ENCODE measurements at regions not wholly inside any gene's neighbourhood (a gene's known extent, or its start where the extent isn't known, plus 50 kb on each side); places are given as distances from the start of the nearest gene placed in this dataset.
A peak's percentile ranks its signal among the peaks of the same experiment; 100 is the strongest.
"Not testable (repeated sequence)": the region's sequence is repeated elsewhere in the genome, so short reads cannot be mapped to it uniquely, and the experiment has no call there.

GRCh38 chr1:187924252-187924651, 1095.5 kb downstream of the PLA2G4A start:
- intact Hi-C loops (cut with DNase I): no loop called here
- no peak for DNase-seq

- peak in 7 of 10 donors; percentile 26 to 88 (median 50) for DNase-seq
- intact Hi-C loops (cut with DNase I): no loop called here
These were observed 1099.5 kb downstream of the PLA2G4A start for GRCh38 chr1:187928288-187928687.

DNA sequence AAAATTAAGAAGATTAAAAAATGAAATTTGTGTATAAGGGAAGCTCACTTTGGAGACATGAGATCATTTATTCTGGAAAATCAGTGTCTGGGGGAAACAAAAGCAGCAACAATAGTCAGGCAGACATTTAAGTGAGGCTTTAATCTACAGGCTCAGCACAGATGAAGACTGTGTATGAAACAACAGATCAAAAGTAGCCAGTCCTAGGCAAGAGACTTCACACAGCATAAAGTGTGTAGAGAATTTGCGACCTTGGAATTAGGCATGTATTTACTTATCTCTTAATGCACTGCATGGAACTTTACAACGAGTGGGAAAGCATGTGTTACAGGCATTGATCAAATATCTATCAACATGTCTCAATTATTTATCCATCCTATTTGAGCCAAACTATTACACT, 1099.9 kb downstream of the PLA2G4A start:
- intact Hi-C loops (cut with DNase I): no loop called here
- no peak for DNase-seq

DNA sequence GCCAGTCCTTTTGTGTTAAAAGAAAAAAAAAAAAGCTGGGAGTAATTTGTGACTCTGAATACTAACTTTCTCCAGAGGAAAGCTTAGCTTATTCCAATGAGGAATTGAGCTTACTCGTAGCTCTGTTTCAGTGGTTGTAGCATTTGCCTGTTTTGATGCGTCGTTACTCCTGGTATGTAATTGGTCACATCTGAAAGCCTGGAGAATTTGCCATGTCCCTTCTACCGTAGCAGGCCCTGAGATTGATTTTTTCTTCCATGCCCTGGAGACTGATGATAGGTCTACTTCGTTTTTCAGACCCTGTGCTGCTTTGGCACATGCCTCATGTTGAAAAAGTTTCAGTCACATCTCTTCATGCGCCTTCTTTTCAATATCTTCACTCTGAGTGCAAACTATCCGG, 1103.0 kb downstream of the PLA2G4A start:
- DNase-seq: no peak
- intact Hi-C loops (cut with DNase I): no loop called here

DNA sequence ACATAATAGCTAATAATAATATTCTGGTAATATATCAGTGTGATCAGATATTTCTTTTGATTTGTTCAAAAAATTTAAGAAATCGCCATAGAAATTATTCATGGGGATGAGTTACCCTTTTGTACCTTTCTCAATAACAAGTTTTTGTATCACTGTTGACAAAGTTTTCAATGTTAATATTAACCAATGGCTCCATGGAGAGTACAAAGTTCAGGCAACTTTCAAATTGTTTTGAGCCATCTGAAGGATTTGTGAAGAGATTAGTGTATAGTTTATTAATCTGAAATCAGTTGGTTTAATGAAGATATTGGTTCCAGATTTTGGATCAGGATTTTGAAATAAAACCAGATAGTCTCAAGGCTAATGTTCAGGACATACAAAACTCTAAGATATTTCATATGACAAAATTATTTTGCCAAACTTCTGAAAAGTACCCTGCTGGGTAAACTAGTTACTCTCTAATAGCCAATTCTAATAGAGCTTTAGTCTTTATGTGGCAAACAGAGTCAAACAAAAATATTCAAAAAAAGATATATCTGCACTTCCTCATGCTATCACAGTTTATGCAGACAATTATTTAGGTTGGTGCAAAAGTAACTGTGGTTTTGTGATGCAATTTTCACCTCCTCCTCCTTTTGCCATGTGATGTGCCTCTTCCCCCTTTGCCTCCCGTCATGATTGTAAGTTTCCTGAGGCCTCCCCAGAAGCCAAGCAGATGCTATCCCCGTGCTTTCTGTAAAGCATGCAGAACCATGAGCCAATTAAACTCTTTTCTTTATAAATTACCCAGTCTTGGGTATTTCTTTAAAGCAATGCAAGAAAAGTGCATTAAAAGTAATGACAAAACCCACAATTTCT, 1105.0 kb downstream of the PLA2G4A start:
- intact Hi-C loops (cut with DNase I): no loop called here
- DNase-seq: no peak

DNA sequence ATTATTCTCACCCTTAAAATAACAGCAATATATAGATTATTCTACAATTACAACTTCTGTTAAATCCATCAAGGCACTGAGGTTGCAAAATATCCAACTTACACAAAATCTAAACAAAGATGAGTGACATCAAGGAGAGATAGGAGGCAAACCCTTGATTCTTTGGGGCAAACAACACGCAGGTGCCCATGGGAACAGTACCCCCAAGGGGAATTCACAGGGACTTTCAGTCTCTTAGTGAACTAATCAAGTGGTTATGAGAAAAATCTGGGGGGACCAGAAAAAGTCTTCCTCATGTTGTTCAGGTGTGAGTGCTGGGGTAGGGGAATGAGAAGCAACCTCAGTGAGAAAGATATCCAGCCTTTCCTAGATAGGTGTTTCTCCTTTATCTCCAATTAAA, 1107.9 kb downstream of the PLA2G4A start:
- no peak for DNase-seq
- intact Hi-C loops (cut with DNase I): no loop called here

GRCh38 chr1:187938092-187938491, 1109.3 kb downstream of the PLA2G4A start:
- no peak for DNase-seq
- intact Hi-C loops (cut with DNase I): no loop called here

DNA sequence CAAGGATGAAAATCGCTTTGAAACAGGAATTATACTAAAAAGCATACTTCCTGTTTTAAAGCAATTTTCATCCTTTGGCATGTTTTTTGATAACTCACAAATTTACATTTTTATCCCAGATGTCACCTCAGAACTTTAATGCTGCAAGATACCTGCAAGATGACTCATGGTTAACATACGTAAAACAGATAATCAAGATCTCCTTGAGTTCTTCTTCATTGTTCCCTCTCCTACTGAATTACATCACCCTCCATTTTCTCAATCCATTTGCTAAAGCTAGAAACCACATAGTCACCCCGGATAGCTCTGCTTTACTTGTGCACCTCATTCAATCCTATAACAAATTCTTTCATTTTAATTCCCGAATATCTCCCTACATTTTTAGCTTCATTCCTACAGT, 1114.2 kb downstream of the PLA2G4A start:
- no peak for DNase-seq
- intact Hi-C loops (cut with DNase I): no loop called here

DNA sequence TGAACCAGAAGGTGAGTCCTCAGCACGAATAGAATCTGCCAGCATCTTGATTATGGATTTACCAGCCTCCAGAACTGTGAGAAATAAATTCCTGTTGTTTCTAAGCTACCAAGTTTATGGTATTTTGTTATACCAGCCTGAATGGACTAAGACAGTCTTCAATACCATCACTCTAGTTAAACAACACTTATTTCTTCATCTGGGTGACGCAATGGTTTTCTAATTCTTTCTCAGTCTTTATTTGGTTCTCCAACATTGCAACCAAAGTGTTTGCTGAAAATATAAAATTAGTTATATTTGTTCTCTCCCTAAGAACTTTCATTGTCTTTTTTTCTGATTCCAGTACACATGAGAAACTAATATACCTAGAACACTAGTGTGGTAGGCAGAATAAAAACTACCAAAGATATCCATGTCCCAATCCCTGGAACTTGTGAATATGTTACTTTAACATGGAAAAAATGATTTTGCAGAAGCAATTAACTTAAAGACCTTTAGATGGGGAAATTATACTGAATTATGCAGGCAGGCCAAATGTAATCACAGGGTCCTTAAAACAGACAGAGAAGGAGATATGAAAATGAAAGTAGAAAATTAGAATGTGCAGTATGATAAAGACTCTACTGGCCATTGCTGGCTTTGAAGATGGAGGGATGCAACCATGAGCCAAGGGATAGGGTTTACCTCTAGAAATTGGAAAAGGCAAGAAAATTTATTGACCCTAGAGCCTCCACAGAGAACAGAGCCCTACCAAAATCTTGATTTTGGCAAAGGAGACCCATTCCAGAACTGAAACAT, 1115.1 kb downstream of the PLA2G4A start:
- intact Hi-C loops (cut with DNase I): no loop called here
- DNase-seq: no peak

DNA sequence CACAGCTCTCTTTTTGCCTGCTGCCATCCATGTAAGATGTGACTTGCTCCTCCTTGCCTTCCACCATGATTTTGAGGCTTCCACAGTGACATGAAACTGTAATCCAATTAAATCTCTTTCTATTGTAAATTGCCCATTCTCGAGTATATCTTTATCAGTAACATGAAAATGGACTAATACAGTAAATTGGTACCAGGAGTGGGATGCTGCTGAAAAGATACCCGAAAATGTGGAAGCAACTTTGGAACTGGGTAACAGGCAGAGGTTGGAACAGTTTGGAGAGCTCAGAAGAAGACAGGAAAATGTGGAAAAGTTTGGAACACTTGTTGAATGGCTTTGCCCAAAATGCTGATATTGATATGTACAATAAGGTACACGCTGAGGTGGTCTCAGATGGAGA, 1117.9 kb downstream of the PLA2G4A start:
- intact Hi-C loops (cut with DNase I); DNase-seq: not testable (repeated sequence)

DNA sequence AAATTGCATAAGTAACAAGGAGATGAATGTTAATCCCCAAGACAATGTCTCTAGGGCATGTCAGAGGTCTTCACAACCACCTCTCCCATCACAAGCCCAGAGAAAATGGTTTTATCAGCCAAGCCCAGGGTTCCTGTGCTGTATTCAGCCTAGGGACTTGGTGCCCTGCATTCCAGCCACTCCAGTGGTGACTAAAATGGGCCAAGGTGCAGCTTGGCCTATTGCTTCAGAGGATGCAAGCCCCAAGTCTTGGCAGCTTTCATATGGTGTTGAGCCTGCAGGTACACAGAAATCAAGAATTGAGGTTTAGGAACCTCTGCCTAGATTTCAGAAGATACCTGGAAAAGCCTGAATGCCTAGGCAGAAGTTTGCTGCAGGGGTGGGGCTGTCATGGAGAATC, 1118.6 kb downstream of the PLA2G4A start:
- intact Hi-C loops (cut with DNase I): no loop called here
- DNase-seq: peak in 1 of 10 donors; percentile 54

DNA sequence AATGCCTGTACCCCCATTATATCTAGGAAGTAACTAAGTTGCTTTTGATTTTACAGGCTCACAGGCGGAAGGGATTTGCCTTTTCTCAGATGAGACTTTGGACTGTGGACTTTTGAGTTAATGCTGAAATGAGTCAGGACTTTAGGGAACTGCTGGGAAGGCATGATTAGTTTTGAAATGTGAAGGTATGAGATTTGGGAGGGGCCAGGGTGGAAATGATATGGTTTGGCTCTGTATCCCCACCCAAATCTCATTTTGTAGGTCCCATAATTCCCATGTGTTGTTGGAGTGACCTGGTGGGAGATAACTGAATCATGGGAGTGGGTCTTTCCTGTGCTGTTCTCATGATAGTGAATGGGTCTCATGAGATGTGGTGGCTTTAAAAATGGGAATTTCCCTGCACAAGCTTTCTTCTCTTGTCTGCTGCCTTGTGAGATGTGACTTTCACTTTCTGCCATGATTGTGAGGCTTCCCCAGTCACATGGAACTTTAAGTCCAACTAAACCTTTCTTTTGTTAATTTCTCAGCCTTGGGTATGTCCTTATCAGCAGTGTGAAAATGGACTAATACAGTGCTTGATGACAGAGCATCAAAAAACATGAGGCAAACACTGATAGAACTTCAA, 1119.5 kb downstream of the PLA2G4A start:
- intact Hi-C loops (cut with DNase I): no loop called here
- DNase-seq: no peak

- intact Hi-C loops (cut with DNase I): no loop called here
- DNase-seq: no peak
These were observed 1120.8 kb downstream of the PLA2G4A start for GRCh38 chr1:187949567-187949966.

- intact Hi-C loops (cut with DNase I): no loop called here
- no peak for DNase-seq
These were observed 1123.1 kb downstream of the PLA2G4A start for GRCh38 chr1:187951817-187952216.

GRCh38 chr1:187952446-187952845, 1123.7 kb downstream of the PLA2G4A start:
- DNase-seq: no peak
- intact Hi-C loops (cut with DNase I): no loop called here

- intact Hi-C loops (cut with DNase I): no loop called here
- DNase-seq: no peak
These were observed 1128.2 kb downstream of the PLA2G4A start for GRCh38 chr1:187956975-187957374.

DNA sequence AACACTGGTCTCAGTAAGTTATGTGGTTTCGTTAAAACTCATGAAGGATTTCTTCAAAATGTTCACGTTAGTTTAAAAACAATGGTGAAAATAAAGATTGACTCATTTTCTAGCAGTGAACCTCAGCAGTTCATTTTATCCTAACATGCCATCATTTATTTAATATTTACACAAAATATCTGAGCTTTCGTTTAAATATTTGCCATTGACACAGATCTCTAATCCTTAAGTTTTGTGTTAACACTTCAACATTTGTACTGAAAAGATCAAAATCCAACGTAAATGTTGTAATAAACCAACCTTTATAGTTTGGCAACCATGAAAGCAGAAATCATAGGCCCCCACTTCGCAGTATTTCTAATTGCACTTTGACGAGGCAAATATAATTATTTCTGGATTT, 1129.5 kb downstream of the PLA2G4A start:
- intact Hi-C loops (cut with DNase I): no loop called here
- no peak for DNase-seq

- no peak for DNase-seq
- intact Hi-C loops (cut with DNase I): no loop called here
These were observed 1130.3 kb downstream of the PLA2G4A start for GRCh38 chr1:187959062-187959461.

- intact Hi-C loops (cut with DNase I): no loop called here
- no peak for DNase-seq
These were observed 1131.4 kb downstream of the PLA2G4A start for GRCh38 chr1:187960125-187960638.

- DNase-seq: no peak
- intact Hi-C loops (cut with DNase I): no loop called here
These were observed 1133.1 kb downstream of the PLA2G4A start for GRCh38 chr1:187961895-187962294.

GRCh38 chr1:187971851-187972250, 1143.1 kb downstream of the PLA2G4A start:
- intact Hi-C loops (cut with DNase I): no loop called here
- DNase-seq: no peak
